GM18868 (cell line): ENCODE measurements at regions not wholly inside any gene's neighbourhood (a gene's known extent, or its start where the extent isn't known, plus 50 kb on each side); places are given as distances from the start of the nearest gene placed in this dataset.

Experiments used
- ATAC-seq: cut with Tn5 transposase; IDR thresholded peaks from one replicate; pipeline ENCODE4 v1.9.1; 2021; ENCODE audit warnings: mild to moderate bottlenecking, moderate library complexity; ENCODE audit not compliant: unreplicated experiment

GRCh38 chr9:86836266-86836665, 111.0 kb downstream of the GAS1 start:
- ATAC-seq, result no peak

GRCh38 chr9:86830356-86830755, 117.0 kb downstream of the GAS1 start:
- ATAC-seq, result no peak

GRCh38 chr9:86829496-86830046, 117.7 kb downstream of the GAS1 start:
- no peak for ATAC-seq

- peak; percentile 63 for ATAC-seq
Measured at GRCh38 chr9:86828631-86829030, 118.7 kb downstream of the GAS1 start.

GRCh38 chr9:86827893-86828292, 119.4 kb downstream of the GAS1 start:
- ATAC-seq, result no peak

- no peak for ATAC-seq
Measured at GRCh38 chr9:86825299-86825698, 122.0 kb downstream of the GAS1 start.

GRCh38 chr9:86822006-86822801, 125.1 kb downstream of the GAS1 start:
- ATAC-seq, result no peak

- ATAC-seq, result no peak
Measured at GRCh38 chr9:86821006-86821845, 126.1 kb downstream of the GAS1 start.

GRCh38 chr9:86819552-86819951, 127.8 kb downstream of the GAS1 start:
- no peak for ATAC-seq

GRCh38 chr9:86818636-86819035, 128.7 kb downstream of the GAS1 start:
- no peak for ATAC-seq

- ATAC-seq, result no peak
Measured at GRCh38 chr9:86816868-86817267, 130.4 kb downstream of the GAS1 start.

- no peak for ATAC-seq
Measured at GRCh38 chr9:86816366-86816765, 130.9 kb downstream of the GAS1 start.

GRCh38 chr9:86812616-86813015, 134.7 kb downstream of the GAS1 start:
- no peak for ATAC-seq

- ATAC-seq, result no peak
Measured at GRCh38 chr9:86809759-86810367, 137.4 kb downstream of the GAS1 start.

- no peak for ATAC-seq
Measured at GRCh38 chr9:86809151-86809550, 138.2 kb downstream of the GAS1 start.

- no peak for ATAC-seq
Measured at GRCh38 chr9:86807367-86807976, 139.8 kb downstream of the GAS1 start.

- ATAC-seq, result no peak
Measured at GRCh38 chr9:86804011-86804410, 143.3 kb downstream of the GAS1 start.

- ATAC-seq, result no peak
Measured at GRCh38 chr9:86802900-86803673, 144.2 kb downstream of the GAS1 start.

- ATAC-seq, result no peak
Measured at GRCh38 chr9:86801246-86801645, 146.1 kb downstream of the GAS1 start.

- ATAC-seq, result no peak
Measured at GRCh38 chr9:86800681-86801080, 146.6 kb downstream of the GAS1 start.
